CD4-positive, alpha-beta T cell treated with Interleukin-2 at 100 ng/mL for 4 hours (primary cell): ENCODE measurements at regions not wholly inside any gene's neighbourhood (a gene's known extent, or its start where the extent isn't known, plus 50 kb on each side); places are given as distances from the start of the nearest gene placed in this dataset.
"Not testable (repeated sequence)": the region's sequence is repeated elsewhere in the genome, so short reads cannot be mapped to it uniquely, and the experiment has no call there.

Experiments
- DNase-seq: peaks from one replicate; pipeline ENCODE4 v3.0.0-alpha.2; 2020; ENCODE audit warnings: low spot score

GRCh38 chr21:38911484-38912101 lies 105.9 kb downstream of the ETS2 start:
- DNase-seq: no peak

- no peak for DNase-seq
Observed at GRCh38 chr21:38910390-38911067, 104.8 kb downstream of the ETS2 start.

- no peak for DNase-seq
Observed at GRCh38 chr21:38909929-38910328, 104.2 kb downstream of the ETS2 start.

- DNase-seq: no peak
Observed at GRCh38 chr21:38909109-38909508, 103.4 kb downstream of the ETS2 start.

GRCh38 chr21:38908537-38908936 lies 102.8 kb downstream of the ETS2 start:
- DNase-seq: no peak

GRCh38 chr21:38905752-38906151 lies 100.0 kb downstream of the ETS2 start:
- DNase-seq: no peak

- DNase-seq: no peak
Observed at GRCh38 chr21:38905328-38905727, 99.6 kb downstream of the ETS2 start.

- no peak for DNase-seq
Observed at GRCh38 chr21:38903690-38904139, 98.0 kb downstream of the ETS2 start.

- no peak for DNase-seq
Observed at GRCh38 chr21:38902608-38903445, 97.1 kb downstream of the ETS2 start.

GRCh38 chr21:38900499-38900898 lies 94.8 kb downstream of the ETS2 start:
- DNase-seq: no peak

GRCh38 chr21:38899985-38900384 lies 94.3 kb downstream of the ETS2 start:
- not testable (repeated sequence) for DNase-seq

- no peak for DNase-seq
Observed at GRCh38 chr21:38899277-38899947, 93.7 kb downstream of the ETS2 start.

- no peak for DNase-seq
Observed at GRCh38 chr21:38898422-38899096, 92.8 kb downstream of the ETS2 start.

GRCh38 chr21:38897532-38898421 lies 92.0 kb downstream of the ETS2 start:
- no peak for DNase-seq

- no peak for DNase-seq
Observed at GRCh38 chr21:38894899-38895298, 89.2 kb downstream of the ETS2 start.

- no peak for DNase-seq
Observed at GRCh38 chr21:38888991-38889561, 83.3 kb downstream of the ETS2 start.

GRCh38 chr21:38887749-38888148 lies 82.0 kb downstream of the ETS2 start:
- DNase-seq: no peak

GRCh38 chr21:38887062-38887686 lies 81.4 kb downstream of the ETS2 start:
- no peak for DNase-seq

GRCh38 chr21:38885909-38886308 lies 80.2 kb downstream of the ETS2 start:
- DNase-seq: no peak

GRCh38 chr21:38884440-38884839 lies 78.7 kb downstream of the ETS2 start:
- no peak for DNase-seq
